ENCODE measurements at regions not wholly inside any gene's neighbourhood (a gene's known extent, or its start where the extent isn't known, plus 50 kb on each side); places are given as distances from the start of the nearest gene placed in this dataset.

- H2BK120ac ChIP-seq (replicated peaks; ENCODE audit: low read depth, low read length) = no peak overlapping the region
- no peak for DNase-seq (ENCODE audit: low read depth in 1 of 2, low spot score in 2 of 2)
- ChIA-PET CTCF (ENCODE audit: partially characterized antibody) (interaction anchor here (1.0 kb wide), 1 partner anchor 127 kb away, joined by 3 read pairs; no protein-coding TSS in a partner anchor), POLR2A (ENCODE audit: partially characterized antibody) (no interaction called here)
- H4K8ac ChIP-seq (ENCODE audit: extremely low read depth, insufficient read depth, low read length) = no peak overlapping the region
- no peaks in the 10 kb centered on the region for H3K79me1 ChIP-seq (ENCODE audit: low read depth, low read length)
- no peaks in the 10 kb centered on the region for H4K20me1 ChIP-seq (replicated peaks in 1 of 2; ENCODE audit: control insufficient read depth in 1 of 2, insufficient read depth in 2 of 2, low read length in 2 of 2)
- WGBS, 2 experiments (ENCODE audit: extremely low coverage in 1 of 2, insufficient coverage in 1 of 2, insufficient read length in 1 of 2, insufficient replicate concordance in 2 of 2, low coverage in 1 of 2, low lambda C conversion rate in 2 of 2, missing lambda C conversion rate in 1 of 2) = 87% methylated on average over 2 of the region's 2 CpGs; no CpG with 5 or more reads in 1 of the 2 experiments
- no peak overlapping the region for H2BK20ac ChIP-seq (ENCODE audit: low read length)
- H3K9me3 ChIP-seq (ENCODE audit: insufficient read depth in 2 of 2, low read depth in 1 of 2, low read length in 1 of 2) = no peaks in the 10 kb centered on the region
- H3K79me2 ChIP-seq (ENCODE audit: control insufficient read depth in 1 of 2, insufficient read depth in 2 of 2, low read length in 2 of 2) = no peaks in the 10 kb centered on the region
- no peak overlapping the region for H3K23ac ChIP-seq (ENCODE audit: insufficient read length)
- no peak overlapping the region for H3K4me3 ChIP-seq (ENCODE audit: extremely low read depth in 1 of 4, insufficient read depth in 2 of 4, low read depth in 3 of 4, low read length in 4 of 4)
- no peaks in the 10 kb centered on the region for H3K27me3 ChIP-seq (replicated peaks in 1 of 4; ENCODE audit: control insufficient read depth in 3 of 4, extremely low read depth in 1 of 4, insufficient read depth in 3 of 4, low read length in 3 of 4)
- no peak overlapping the region for H3K4me2 ChIP-seq (ENCODE audit: insufficient read depth in 1 of 2, low read depth in 2 of 2, low read length in 2 of 2)
- H2BK15ac ChIP-seq (ENCODE audit: low read length) = no peak overlapping the region
- no peak overlapping the region for H2BK12ac ChIP-seq (ENCODE audit: low read depth, low read length)
- no peaks in the 10 kb centered on the region for H3K36me3 ChIP-seq (ENCODE audit: control insufficient read depth in 2 of 4, insufficient read depth in 4 of 4, low read length in 3 of 4)
- no peak overlapping the region for H3K4ac ChIP-seq (replicated peaks; ENCODE audit: insufficient read length, low read depth, low read length)
- no peak overlapping the region for H3K9ac ChIP-seq (replicated peaks in 1 of 4; ENCODE audit: extremely low read depth in 1 of 4, low read depth in 3 of 4, low read length in 3 of 4)
- H3K27ac ChIP-seq (ENCODE audit: low read depth, low read length) = no peak overlapping the region
- TF ChIP-seq SP1 (IDR thresholded peaks at IDR 0.05; ENCODE audit: low read depth, low read length) (no peak), CHD2 (IDR thresholded peaks at IDR 0.05; ENCODE audit: low read length) (no peak), EZH2 (IDR thresholded peaks at IDR 0.05; ENCODE audit: low read depth, low read length, severe bottlenecking) (no peak), GABPA (IDR thresholded peaks at IDR 0.05; ENCODE audit: borderline replicate concordance, insufficient read depth, low read length) (no peak), FOSL1 (IDR thresholded peaks at IDR 0.05; ENCODE audit: insufficient read depth, low read depth, low read length) (no peak), SIRT6 (IDR thresholded peaks at IDR 0.05; ENCODE audit: low read length) (no peak), EP300 (IDR thresholded peaks at IDR 0.05; ENCODE audit: borderline replicate concordance in 1 of 2, low read depth in 2 of 2, low read length in 2 of 2) (no peak), E2F6 (IDR thresholded peaks at IDR 0.05) (no peak), EGR1 (IDR thresholded peaks at IDR 0.05; ENCODE audit: borderline replicate concordance, low read depth, low read length) (no peak), BRCA1 (IDR thresholded peaks at IDR 0.05; ENCODE audit: low read depth, low read length) (no peak), SAP30 (IDR thresholded peaks at IDR 0.05; ENCODE audit: insufficient read depth, insufficient replicate concordance, low read length) (no peak), JUND (IDR thresholded peaks at IDR 0.05; ENCODE audit: low read length) (no peak)
- H2BK5ac ChIP-seq (ENCODE audit: low read depth, low read length) = no peak overlapping the region
- no peak for FAIRE-seq
- no peak overlapping the region for H3K14ac ChIP-seq (ENCODE audit: insufficient read length)
- no peak overlapping the region for H4K91ac ChIP-seq (replicated peaks; ENCODE audit: insufficient read length, low read length)
- H2AFZ ChIP-seq (ENCODE audit: low read length) = no peak overlapping the region
- no peak overlapping the region for H4K5ac ChIP-seq (ENCODE audit: insufficient read length, low read depth, low read length)
- H3K4me1 ChIP-seq (replicated peaks in 1 of 4; ENCODE audit: control insufficient read depth in 3 of 4, insufficient read depth in 4 of 4, low read length in 3 of 4) = no peaks in the 10 kb centered on the region
- H2AK5ac ChIP-seq (ENCODE audit: low read depth, low read length) = no peak overlapping the region
- H3K23me2 ChIP-seq (ENCODE audit: low read depth, low read length) = no peaks in the 10 kb centered on the region
- H3K56ac ChIP-seq (replicated peaks; ENCODE audit: insufficient read length, low read depth, low read length) = no peak overlapping the region
- no peak overlapping the region for H3K18ac ChIP-seq (ENCODE audit: extremely low read depth, low read length)
Observed at GRCh38 chr10:106226828-106227227, 937.7 kb downstream of the SORCS1 start.
